DND-41 (cell line): ENCODE measurements at regions not wholly inside any gene's neighbourhood (a gene's known extent, or its start where the extent isn't known, plus 50 kb on each side); places are given as distances from the start of the nearest gene placed in this dataset.

Experiments used
- EZH2 ChIP-seq: IDR thresholded peaks from 3 replicates; pipeline ENCODE4 v1.6.1; 2012; ENCODE audit warnings: borderline replicate concordance, low read depth, mild to moderate bottlenecking, moderate library complexity, low read length, inconsistent platforms; ENCODE audit not compliant: severe bottlenecking
- TF ChIP-seq, protein P1 (sequence below): IDR thresholded peaks from 2 replicates; pipeline ENCODE4 v1.5.1; 2012; ENCODE audit warnings: borderline replicate concordance, low read length, moderate library complexity, mild to moderate bottlenecking; ENCODE audit not compliant: poor library complexity, severe bottlenecking; ENCODE audit errors: extremely low read depth

DNA sequence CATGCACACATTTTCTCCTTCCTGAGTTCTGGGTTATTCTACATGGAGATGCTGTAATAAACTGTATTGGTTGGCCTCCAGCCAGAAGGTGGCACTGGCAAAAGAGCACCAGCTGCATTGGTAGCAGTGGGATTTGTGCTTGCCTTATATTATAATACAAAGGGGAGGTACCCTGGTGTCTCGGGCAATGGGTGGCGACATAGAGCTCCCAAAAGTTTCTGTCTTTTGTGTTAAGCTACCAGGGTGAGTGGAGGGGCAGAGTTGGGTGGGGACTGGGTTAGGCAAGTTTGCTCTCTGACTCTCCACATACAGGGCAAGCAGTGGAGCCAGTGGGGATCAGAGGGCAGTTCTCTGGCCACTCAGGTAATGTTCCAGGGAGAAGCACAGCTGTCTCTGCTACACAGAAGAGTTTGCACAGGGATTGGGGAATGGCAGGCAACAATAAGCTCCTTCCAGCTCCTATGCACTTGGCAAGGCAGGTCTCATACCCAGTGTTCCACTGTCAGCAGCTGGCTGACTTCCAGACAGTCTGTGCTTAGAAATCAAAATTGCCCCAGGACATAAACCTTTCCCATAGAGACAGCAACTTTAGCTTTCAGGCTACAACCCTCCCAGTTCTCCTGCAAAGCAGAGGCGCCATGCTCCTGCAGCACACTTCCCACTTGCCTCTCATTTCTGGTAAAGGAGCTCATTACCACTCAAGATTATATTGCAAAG lies 463.9 kb upstream of the PCDH7 start:
- TF ChIP-seq, protein P1, sequence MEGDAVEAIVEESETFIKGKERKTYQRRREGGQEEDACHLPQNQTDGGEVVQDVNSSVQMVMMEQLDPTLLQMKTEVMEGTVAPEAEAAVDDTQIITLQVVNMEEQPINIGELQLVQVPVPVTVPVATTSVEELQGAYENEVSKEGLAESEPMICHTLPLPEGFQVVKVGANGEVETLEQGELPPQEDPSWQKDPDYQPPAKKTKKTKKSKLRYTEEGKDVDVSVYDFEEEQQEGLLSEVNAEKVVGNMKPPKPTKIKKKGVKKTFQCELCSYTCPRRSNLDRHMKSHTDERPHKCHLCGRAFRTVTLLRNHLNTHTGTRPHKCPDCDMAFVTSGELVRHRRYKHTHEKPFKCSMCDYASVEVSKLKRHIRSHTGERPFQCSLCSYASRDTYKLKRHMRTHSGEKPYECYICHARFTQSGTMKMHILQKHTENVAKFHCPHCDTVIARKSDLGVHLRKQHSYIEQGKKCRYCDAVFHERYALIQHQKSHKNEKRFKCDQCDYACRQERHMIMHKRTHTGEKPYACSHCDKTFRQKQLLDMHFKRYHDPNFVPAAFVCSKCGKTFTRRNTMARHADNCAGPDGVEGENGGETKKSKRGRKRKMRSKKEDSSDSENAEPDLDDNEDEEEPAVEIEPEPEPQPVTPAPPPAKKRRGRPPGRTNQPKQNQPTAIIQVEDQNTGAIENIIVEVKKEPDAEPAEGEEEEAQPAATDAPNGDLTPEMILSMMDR, result no peak
- no peak for TF ChIP-seq EZH2
